OCI-LY1 (cell line): ENCODE measurements at regions not wholly inside any gene's neighbourhood (a gene's known extent, or its start where the extent isn't known, plus 50 kb on each side); places are given as distances from the start of the nearest gene placed in this dataset.

ENCODE experiments used
- H2AFZ ChIP-seq: fragments of 200-600 bp; sonication (generic), shearing (Covaris generic); 2 replicates; pipeline ENCODE4 v1.6.0; 2014; ENCODE audit warnings: antibody characterized with exemption, mild to moderate bottlenecking, low read length
- H3F3A ChIP-seq: fragments of 200-600 bp; sonication (generic), shearing (Covaris generic); 2 replicates; pipeline ENCODE4 v1.6.0; 2014; ENCODE audit warnings: mild to moderate bottlenecking, antibody characterized with exemption, low read length, moderate library complexity; ENCODE audit not compliant: insufficient read depth
- H3K27ac ChIP-seq: fragments of 200-600 bp; sonication (generic); 2 replicates; pipeline ENCODE4 v1.5.1; 2014; ENCODE audit warnings: low read length, mixed run types, mild to moderate bottlenecking, low read depth; ENCODE audit not compliant: poor library complexity, severe bottlenecking
- H3K27me3 ChIP-seq: fragments of 200-600 bp; sonication (generic); 2 replicates; pipeline ENCODE4 v1.6.0; 2014; ENCODE audit warnings: antibody characterized with exemption, mild to moderate bottlenecking, low read length, moderate library complexity; ENCODE audit not compliant: insufficient read depth
- H3K36me3 ChIP-seq: fragments of 200-600 bp; sonication (generic); 2 replicates; pipeline ENCODE4 v1.6.1; 2014; ENCODE audit warnings: mild to moderate bottlenecking, antibody characterized with exemption, low read length, moderate library complexity, mixed read lengths; ENCODE audit not compliant: insufficient read depth
- H3K4me1 ChIP-seq: fragments of 200-600 bp; sonication (generic); 2 replicates; pipeline ENCODE4 v1.5.1; 2014; ENCODE audit warnings: mild to moderate bottlenecking, low read length, moderate library complexity; ENCODE audit not compliant: insufficient read depth, severe bottlenecking
- H3K4me2 ChIP-seq: fragments of 200-600 bp; sonication (generic), shearing (Covaris generic); 2 replicates; pipeline ENCODE4 v1.6.1; 2014; ENCODE audit warnings: low read length
- H3K4me3 ChIP-seq: fragments of 200-600 bp; sonication (generic); 2 replicates; pipeline ENCODE4 v1.5.1; 2014; ENCODE audit warnings: low read length, low read depth, mild to moderate bottlenecking, mixed read lengths; ENCODE audit not compliant: poor library complexity, severe bottlenecking
- H3K79me2 ChIP-seq: fragments of 200-600 bp; shearing (Covaris generic); 2 replicates; pipeline ENCODE4 v1.6.1; 2016; ENCODE audit warnings: mixed run types, low read length, mixed read lengths; ENCODE audit not compliant: insufficient read depth
- H3K9ac ChIP-seq: fragments of 200-600 bp; sonication (generic), shearing (Covaris generic); 2 replicates; pipeline ENCODE4 v1.6.1; 2014; ENCODE audit warnings: mild to moderate bottlenecking, low read length, mixed read lengths
- H3K9me2 ChIP-seq: fragments of 200-600 bp; sonication (generic), shearing (Covaris generic); 2 replicates; pipeline ENCODE4 v1.6.1; 2014; ENCODE audit warnings: low read depth, mild to moderate bottlenecking, low read length, mixed read lengths
- H3K9me3 ChIP-seq: fragments of 200-600 bp; shearing (Covaris generic); 2 replicates; pipeline ENCODE4 v1.6.1; 2014; ENCODE audit warnings: low read length, mixed read lengths
- H4K20me1 ChIP-seq: fragments of 200-600 bp; sonication (generic), shearing (Covaris generic); 2 replicates; pipeline ENCODE4 v1.6.0; 2016; ENCODE audit warnings: mild to moderate bottlenecking, low read length; ENCODE audit not compliant: insufficient read depth
- EZH2 ChIP-seq: fragments of 200-600 bp; sonication (generic), shearing (Covaris generic); IDR thresholded peaks from 2 replicates; pipeline ENCODE4 v1.8.0; 2017; ENCODE audit warnings: borderline replicate concordance, mixed run types, mild to moderate bottlenecking, antibody characterized with exemption, low read length, moderate library complexity, mixed read lengths
- TF ChIP-seq, protein P1 (sequence below): fragments of 200-600 bp; sonication (generic), shearing (Covaris generic); IDR thresholded peaks from 2 replicates; pipeline ENCODE4 v1.5.1; 2017; ENCODE audit warnings: mild to moderate bottlenecking, antibody characterized with exemption, low read length, moderate library complexity, mixed read lengths

DNA sequence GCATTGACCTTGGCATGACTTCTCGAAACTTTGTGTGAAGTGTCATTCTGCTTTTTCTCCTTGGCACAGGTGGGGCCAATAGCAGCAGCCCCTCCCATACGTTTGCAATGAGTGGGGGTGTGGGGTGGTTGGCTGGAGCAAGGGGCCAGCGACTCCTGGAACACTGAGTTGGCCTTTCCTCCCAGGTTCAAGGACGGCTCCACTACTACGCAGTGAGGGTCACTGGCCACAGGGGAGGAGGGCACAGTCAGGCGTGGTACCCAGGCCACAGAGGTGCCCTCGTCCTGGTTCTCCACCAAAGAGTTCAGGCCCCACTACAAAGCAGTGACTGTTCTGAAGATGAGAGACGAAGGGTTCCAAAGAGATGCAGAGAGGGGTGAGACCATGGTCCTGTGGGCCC, 70.6 kb upstream of the OTOS start:
- Histone ChIP-seq H3K4me3 (no peak overlapping the region), H3K27ac (no peak overlapping the region), H3K4me1 (no peaks in the 10 kb centered on the region), H3K9ac (no peak overlapping the region), H3K27me3 (peaks cover 3% of the 10 kb centered on the region; the same call in 1 of the 2 replicates), H3K79me2 (no peaks in the 10 kb centered on the region), H2AFZ (no peak overlapping the region), H3K9me2 (no peaks in the 10 kb centered on the region), H3F3A (no peaks in the 10 kb centered on the region), H4K20me1 (no peaks in the 10 kb centered on the region), H3K36me3 (no peaks in the 10 kb centered on the region), H3K4me2 (no peak overlapping the region), H3K9me3 (no peaks in the 10 kb centered on the region)
- TF ChIP-seq, protein P1, sequence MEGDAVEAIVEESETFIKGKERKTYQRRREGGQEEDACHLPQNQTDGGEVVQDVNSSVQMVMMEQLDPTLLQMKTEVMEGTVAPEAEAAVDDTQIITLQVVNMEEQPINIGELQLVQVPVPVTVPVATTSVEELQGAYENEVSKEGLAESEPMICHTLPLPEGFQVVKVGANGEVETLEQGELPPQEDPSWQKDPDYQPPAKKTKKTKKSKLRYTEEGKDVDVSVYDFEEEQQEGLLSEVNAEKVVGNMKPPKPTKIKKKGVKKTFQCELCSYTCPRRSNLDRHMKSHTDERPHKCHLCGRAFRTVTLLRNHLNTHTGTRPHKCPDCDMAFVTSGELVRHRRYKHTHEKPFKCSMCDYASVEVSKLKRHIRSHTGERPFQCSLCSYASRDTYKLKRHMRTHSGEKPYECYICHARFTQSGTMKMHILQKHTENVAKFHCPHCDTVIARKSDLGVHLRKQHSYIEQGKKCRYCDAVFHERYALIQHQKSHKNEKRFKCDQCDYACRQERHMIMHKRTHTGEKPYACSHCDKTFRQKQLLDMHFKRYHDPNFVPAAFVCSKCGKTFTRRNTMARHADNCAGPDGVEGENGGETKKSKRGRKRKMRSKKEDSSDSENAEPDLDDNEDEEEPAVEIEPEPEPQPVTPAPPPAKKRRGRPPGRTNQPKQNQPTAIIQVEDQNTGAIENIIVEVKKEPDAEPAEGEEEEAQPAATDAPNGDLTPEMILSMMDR = no peak
- TF ChIP-seq EZH2 = no peak

GRCh38 chr2:240211598-240212424, 71.4 kb upstream of the OTOS start:
- Histone ChIP-seq H3K4me3 (no peak overlapping the region), H4K20me1 (no peaks in the 10 kb centered on the region), H3K27me3 (peaks cover 3% of the 10 kb centered on the region; the same call in 1 of the 2 replicates), H3K4me1 (no peaks in the 10 kb centered on the region), H3K36me3 (no peaks in the 10 kb centered on the region), H3K4me2 (no peak overlapping the region), H3K27ac (no peak overlapping the region), H2AFZ (no peak overlapping the region), H3K79me2 (no peaks in the 10 kb centered on the region), H3K9me3 (no peaks in the 10 kb centered on the region), H3K9me2 (no peaks in the 10 kb centered on the region), H3F3A (no peaks in the 10 kb centered on the region), H3K9ac (no peak overlapping the region)
- TF ChIP-seq EZH2 = no peak
- TF ChIP-seq, protein P1 = no peak

- Histone ChIP-seq H3K4me3 (no peak overlapping the region), H2AFZ (no peak overlapping the region), H3K27me3 (peaks cover 3% of the 10 kb centered on the region; the same call in 1 of the 2 replicates), H3F3A (no peaks in the 10 kb centered on the region), H3K79me2 (no peaks in the 10 kb centered on the region), H3K4me1 (no peaks in the 10 kb centered on the region), H3K36me3 (no peaks in the 10 kb centered on the region), H3K9ac (no peak overlapping the region), H4K20me1 (no peaks in the 10 kb centered on the region), H3K4me2 (no peak overlapping the region), H3K9me3 (no peaks in the 10 kb centered on the region), H3K9me2 (no peaks in the 10 kb centered on the region), H3K27ac (no peak overlapping the region)
- TF ChIP-seq EZH2 = no peak
- TF ChIP-seq, protein P1 = no peak
Observed at GRCh38 chr2:240212425-240213225, 72.2 kb upstream of the OTOS start.
